H1 (cell line): ENCODE measurements at regions not wholly inside any gene's neighbourhood (a gene's known extent, or its start where the extent isn't known, plus 50 kb on each side); places are given as distances from the start of the nearest gene placed in this dataset.

Experiments
- CTCF ChIA-PET: fragments of 300-600 bp; sonication (Branson Sonifier 250); formaldehyde crosslinking; loops from one replicate; lab custom pipeline; 2021; ENCODE audit not compliant: partially characterized antibody; lab: Charles Lee
- POLR2A ChIA-PET: fragments of 300-600 bp; sonication (Branson Sonifier 250); formaldehyde crosslinking; loops from one replicate; lab custom pipeline; 2021; ENCODE audit warnings: inconsistent platforms; ENCODE audit not compliant: partially characterized antibody; lab: Charles Lee
- DNase-seq, 2 experiments: peaks; one replicate each; pipeline versions ENCODE4 v3.0.0 to v3.0.0-alpha.2; 2010 to 2022; ENCODE audit warnings: low spot score in 2 of 2, low read depth in 1 of 2, mixed read lengths in 1 of 2
- FAIRE-seq: peaks from 2 replicates; lab custom pipeline; 2011; peaks lifted over from hg19 to GRCh38; lab: Jason Lieb, UNC
- H2AFZ ChIP-seq: 2 replicates; pipeline ENCODE4 v1.8.1; 2012; ENCODE audit warnings: low read length, inconsistent platforms
- H2AK5ac ChIP-seq: 2 replicates; pipeline ENCODE4 v1.6.1; 2013; ENCODE audit warnings: low read depth, low read length
- H2BK120ac ChIP-seq: replicated peaks from 2 replicates; pipeline ENCODE3; 2013; ENCODE audit warnings: low read depth, low read length, inconsistent platforms
- H2BK12ac ChIP-seq: 2 replicates; pipeline ENCODE4 v1.6.1; 2013; ENCODE audit warnings: low read depth, low read length
- H2BK15ac ChIP-seq: 2 replicates; pipeline ENCODE4 v1.6.1; 2013; ENCODE audit warnings: low read length
- H2BK20ac ChIP-seq: 2 replicates; pipeline ENCODE4 v1.6.1; 2013; ENCODE audit warnings: low read length
- H2BK5ac ChIP-seq: 2 replicates; pipeline ENCODE4 v1.6.1; 2013; ENCODE audit warnings: low read depth, low read length
- H3K14ac ChIP-seq: 2 replicates; pipeline ENCODE4 v1.6.1; 2013; ENCODE audit warnings: inconsistent platforms; ENCODE audit not compliant: insufficient read length
- H3K18ac ChIP-seq: 2 replicates; pipeline ENCODE4 v1.6.1; 2013; ENCODE audit warnings: low read length; ENCODE audit errors: extremely low read depth
- H3K23ac ChIP-seq: 2 replicates; pipeline ENCODE4 v1.6.1; 2013; ENCODE audit warnings: inconsistent platforms; ENCODE audit not compliant: insufficient read length
- H3K23me2 ChIP-seq: 2 replicates; pipeline ENCODE4 v1.6.1; 2013; ENCODE audit warnings: low read depth, low read length
- H3K27ac ChIP-seq: 2 replicates; pipeline ENCODE4 v1.6.1; 2011; ENCODE audit warnings: low read depth, low read length, inconsistent platforms
- H3K27me3 ChIP-seq, 4 experiments: replicated peaks in 1 of 4; 1 replicate in 1 of 4; 2 replicates in 3 of 4; pipeline versions ENCODE4 v1.6.1 to v1.8.1; 2011 to 2013; ENCODE audit warnings: low read length in 3 of 4, mild to moderate bottlenecking in 3 of 4, inconsistent platforms in 2 of 4, mixed read lengths in 2 of 4, moderate library complexity in 1 of 4; ENCODE audit not compliant: control insufficient read depth in 3 of 4, insufficient read depth in 3 of 4; ENCODE audit errors: extremely low read depth in 1 of 4
- H3K36me3 ChIP-seq, 4 experiments: 2 replicates each; pipeline versions ENCODE4 v1.6.1 to v1.8.1; 2011 to 2013; ENCODE audit warnings: mild to moderate bottlenecking in 4 of 4, low read length in 3 of 4, moderate library complexity in 2 of 4, control low read depth in 1 of 4, inconsistent platforms in 1 of 4; ENCODE audit not compliant: insufficient read depth in 4 of 4, control insufficient read depth in 2 of 4
- H3K4ac ChIP-seq: replicated peaks from 2 replicates; pipeline ENCODE3; 2013; ENCODE audit warnings: low read length, low read depth, mixed read lengths, inconsistent platforms; ENCODE audit not compliant: insufficient read length
- H3K4me1 ChIP-seq, 4 experiments: replicated peaks in 1 of 4; 1 replicate in 1 of 4; 2 replicates in 3 of 4; pipeline versions ENCODE4 v1.6.1 to v1.8.1; 2011 to 2013; ENCODE audit warnings: low read length in 3 of 4, inconsistent platforms in 2 of 4, mixed read lengths in 1 of 4; ENCODE audit not compliant: insufficient read depth in 4 of 4, control insufficient read depth in 3 of 4
- H3K4me2 ChIP-seq, 2 experiments: 2 replicates each; pipeline versions ENCODE4 v1.6.1 to v1.8.1; 2011 to 2013; ENCODE audit warnings: low read depth in 2 of 2, low read length in 2 of 2, control low read depth in 1 of 2, inconsistent platforms in 1 of 2, mild to moderate bottlenecking in 1 of 2; ENCODE audit not compliant: insufficient read depth in 1 of 2
- H3K4me3 ChIP-seq, 4 experiments: fragments of 200-600, 300-600 bp in 1 of 4; sonication (generic), shearing (Covaris generic), sonication (Bioruptor Twin) in 1 of 4; 2 replicates each; pipeline versions ENCODE4 v1.5.1 to v1.8.1; 2011 to 2016; ENCODE audit warnings: low read length in 4 of 4, low read depth in 3 of 4, control low read depth in 2 of 4, inconsistent platforms in 2 of 4, mild to moderate bottlenecking in 2 of 4, mixed read lengths in 1 of 4, moderate library complexity in 1 of 4; ENCODE audit not compliant: insufficient read depth in 2 of 4; ENCODE audit errors: extremely low read depth in 1 of 4
- H3K56ac ChIP-seq: replicated peaks from 2 replicates; pipeline ENCODE3; 2013; ENCODE audit warnings: low read depth, mild to moderate bottlenecking, mixed read lengths, low read length, inconsistent platforms; ENCODE audit not compliant: insufficient read length
- H3K79me1 ChIP-seq: 2 replicates; pipeline ENCODE4 v1.6.1; 2013; ENCODE audit warnings: low read depth, low read length, control low read depth
- H3K79me2 ChIP-seq, 2 experiments: 2 replicates each; pipeline versions ENCODE4 v1.6.1 to v1.8.1; 2012 to 2013; ENCODE audit warnings: low read length in 2 of 2, mild to moderate bottlenecking in 2 of 2, inconsistent platforms in 1 of 2; ENCODE audit not compliant: insufficient read depth in 2 of 2, control insufficient read depth in 1 of 2
- H3K9ac ChIP-seq, 4 experiments: replicated peaks in 1 of 4; 1 replicate in 1 of 4; 2 replicates in 3 of 4; pipeline versions ENCODE4 v1.6.1 to v1.8.1; 2011 to 2013; ENCODE audit warnings: low read depth in 3 of 4, low read length in 3 of 4, control low read depth in 2 of 4, mild to moderate bottlenecking in 2 of 4, moderate library complexity in 2 of 4, inconsistent platforms in 1 of 4; ENCODE audit errors: extremely low read depth in 1 of 4
- H3K9me3 ChIP-seq, 2 experiments: 2 replicates each; pipeline versions ENCODE4 v1.6.1 to v1.8.1; 2012 to 2013; ENCODE audit warnings: mild to moderate bottlenecking in 2 of 2, moderate library complexity in 2 of 2, control low read depth in 1 of 2, inconsistent platforms in 1 of 2, low read depth in 1 of 2, low read length in 1 of 2, mixed read lengths in 1 of 2; ENCODE audit not compliant: insufficient read depth in 2 of 2
- H4K20me1 ChIP-seq, 2 experiments: replicated peaks in 1 of 2; 2 replicates each; pipeline versions ENCODE3 to v1.8.1; 2011 to 2013; ENCODE audit warnings: inconsistent platforms in 2 of 2, low read length in 2 of 2, mild to moderate bottlenecking in 1 of 2; ENCODE audit not compliant: insufficient read depth in 2 of 2, control insufficient read depth in 1 of 2
- H4K5ac ChIP-seq: 2 replicates; pipeline ENCODE4 v1.6.1; 2013; ENCODE audit warnings: low read length, low read depth, mixed read lengths, inconsistent platforms; ENCODE audit not compliant: insufficient read length
- H4K8ac ChIP-seq: 2 replicates; pipeline ENCODE4 v1.8.0; 2013; ENCODE audit warnings: mild to moderate bottlenecking, moderate library complexity, low read length, inconsistent platforms; ENCODE audit not compliant: insufficient read depth; ENCODE audit errors: extremely low read depth
- H4K91ac ChIP-seq: replicated peaks from 2 replicates; pipeline ENCODE3; 2013; ENCODE audit warnings: low read length, mixed read lengths, inconsistent platforms; ENCODE audit not compliant: insufficient read length
- CHD2 ChIP-seq: IDR thresholded peaks from 2 replicates; pipeline ENCODE4 v1.6.1; 2012; ENCODE audit warnings: low read length, improper control_type of control experiment
- KDM1A ChIP-seq: fragments of 200-600, 300-600 bp; sonication (generic); IDR thresholded peaks from 2 replicates; pipeline ENCODE4 v1.7.1; 2016; ENCODE audit warnings: mild to moderate bottlenecking, low read length, borderline replicate concordance
- PHF8 ChIP-seq: fragments of 200-600 bp; sonication (generic); conservative IDR thresholded peaks from 2 replicates; pipeline ENCODE4 v1.7.1; 2012; ENCODE audit warnings: low read depth, mild to moderate bottlenecking, inconsistent platforms, low read length, moderate library complexity
- POLR2A ChIP-seq, 2 experiments: IDR thresholded peaks; 1 replicate in 1 of 2; 2 replicates in 1 of 2; pipeline ENCODE4 v1.6.1; 2011; ENCODE audit warnings: low read depth in 2 of 2, low read length in 2 of 2, mild to moderate bottlenecking in 2 of 2; ENCODE audit errors: control extremely low read depth in 1 of 2
- WGBS, 2 experiments: shearing (Covaris generic) in 1 of 2; methylation state at CpG; one replicate each; pipeline versions ENCODE4 v1.1.6 to v1.1.7; 2013 to 2015; ENCODE audit warnings: low lambda C conversion rate in 2 of 2, mixed read lengths in 2 of 2, inconsistent platforms in 1 of 2, low coverage in 1 of 2, missing lambda C conversion rate in 1 of 2; ENCODE audit not compliant: insufficient replicate concordance in 2 of 2, insufficient coverage in 1 of 2, insufficient read length in 1 of 2; ENCODE audit errors: extremely low coverage in 1 of 2, missing lambda C conversion rate in 1 of 2; 5-methylcytosine and 5-hydroxymethylcytosine counted together

DNA sequence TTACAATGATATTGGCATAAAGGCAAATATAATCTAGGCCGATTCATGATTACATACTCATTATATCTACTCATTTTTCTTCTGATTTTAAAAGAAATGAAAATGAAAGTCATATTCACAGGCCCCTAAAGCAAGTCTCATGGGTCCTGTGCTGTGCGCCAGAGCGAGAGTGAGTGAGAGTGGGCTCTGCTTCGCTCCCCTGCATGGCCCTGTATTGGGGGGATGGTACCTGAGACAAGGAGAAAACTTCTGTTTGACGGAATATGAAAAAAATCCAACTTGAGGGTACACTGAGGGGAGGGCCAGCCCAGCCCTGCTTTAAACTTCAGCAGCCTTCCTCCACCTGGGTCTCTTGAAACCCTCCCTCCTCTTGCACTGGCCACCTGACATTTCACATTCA, 81.4 kb upstream of the RGPD5 start:
- Histone ChIP-seq H2BK15ac (no peak overlapping the region), H3K9me3 (no peaks in the 10 kb centered on the region), H3K14ac (no peak overlapping the region), H3K23ac (no peak overlapping the region), H3K36me3 (no peaks in the 10 kb centered on the region), H3K9ac (no peak overlapping the region), H3K4ac (no peak overlapping the region), H4K20me1 (no peaks in the 10 kb centered on the region), H2BK20ac (no peak overlapping the region), H3K4me2 (no peak overlapping the region), H3K18ac (no peak overlapping the region), H4K91ac (no peak overlapping the region), H3K4me1 (no peaks in the 10 kb centered on the region), H3K27ac (no peak overlapping the region), H2BK12ac (no peak overlapping the region), H2BK120ac (no peak overlapping the region), H4K8ac (no peak overlapping the region; the same call in 1 of the 2 replicates), H3K79me1 (no peaks in the 10 kb centered on the region), H4K5ac (no peak overlapping the region), H3K79me2 (no peaks in the 10 kb centered on the region), H2AK5ac (no peak overlapping the region), H2AFZ (no peak overlapping the region), H3K4me3 (no peak overlapping the region), H3K56ac (no peak overlapping the region), H3K23me2 (no peaks in the 10 kb centered on the region), H2BK5ac (no peak overlapping the region), H3K27me3 (no peaks in the 10 kb centered on the region)
- WGBS, 2 experiments = 88% methylated on average over 5 of the region's 5 CpGs; no CpG with 5 or more reads in 1 of the 2 experiments
- no peak for TF ChIP-seq CHD2
- TF ChIP-seq POLR2A (IDR thresholded peaks at IDR 0.05; ENCODE audit: control extremely low read depth in 1 of 2, low read depth in 2 of 2, low read length in 2 of 2) = no peak
- no peak for TF ChIP-seq PHF8
- TF ChIP-seq KDM1A = no peak
- POLR2A ChIA-PET = interaction anchor here (1.5 kb wide), 1 partner anchor 11 kb away, joined by 3 read pairs; no protein-coding TSS in a partner anchor
- no peak for FAIRE-seq
- CTCF ChIA-PET = interaction anchor here (0.6 to 5.0 kb wide), 4 partner anchors 10 to 187 kb away, joined by 3 to 51 read pairs (median 4); no protein-coding TSS in a partner anchor
- no peak for DNase-seq
